GM19025 (cell line): ENCODE measurements at regions not wholly inside any gene's neighbourhood (a gene's known extent, or its start where the extent isn't known, plus 50 kb on each side); places are given as distances from the start of the nearest gene placed in this dataset.
"Not testable (repeated sequence)": the region's sequence is repeated elsewhere in the genome, so short reads cannot be mapped to it uniquely, and the experiment has no call there.

Experiments
- ATAC-seq: cut with Tn5 transposase; IDR thresholded peaks from one replicate; pipeline ENCODE4 v1.9.1; 2021; ENCODE audit warnings: mild to moderate bottlenecking, low read depth, moderate library complexity; ENCODE audit not compliant: unreplicated experiment

DNA sequence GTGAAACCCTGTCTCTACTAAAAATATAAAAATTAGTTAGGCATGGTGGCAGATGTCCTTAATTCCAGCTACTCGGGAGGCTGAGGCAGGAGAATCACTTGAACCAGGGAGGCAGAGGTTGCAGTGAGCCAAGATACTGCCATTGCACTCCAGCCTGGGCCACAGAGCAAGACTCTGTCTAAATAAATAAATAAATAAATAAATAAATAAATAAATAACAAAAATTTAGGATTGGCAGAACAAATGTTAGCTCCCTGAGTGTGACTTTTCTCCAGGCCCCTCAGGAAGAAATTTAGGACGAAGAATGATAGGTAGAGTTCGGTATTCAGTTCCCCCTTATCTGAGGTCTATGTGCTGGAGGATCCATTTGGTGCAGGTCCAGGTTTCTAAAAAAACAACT, 181.2 kb downstream of the CD47 start:
- ATAC-seq = not testable (repeated sequence)

DNA sequence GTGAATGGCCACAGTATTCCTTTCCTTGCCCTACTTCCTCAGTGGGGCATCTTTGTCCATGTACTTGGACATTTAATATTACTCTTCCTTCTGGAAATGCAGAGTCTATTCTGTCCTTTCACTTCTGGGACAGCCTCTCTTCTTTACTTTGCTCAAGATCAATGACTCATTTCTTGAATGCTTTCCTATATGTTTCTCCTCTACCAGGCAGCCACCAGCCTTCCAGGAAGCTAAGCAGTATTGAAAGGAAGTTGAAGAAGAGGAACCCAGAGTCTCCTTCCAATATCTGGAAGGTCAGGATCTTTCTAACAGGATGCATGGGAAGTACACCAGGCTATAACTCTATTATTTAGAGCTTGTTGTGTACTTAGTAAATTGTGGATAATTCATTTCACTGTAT, 182.8 kb downstream of the CD47 start:
- ATAC-seq = no peak

DNA sequence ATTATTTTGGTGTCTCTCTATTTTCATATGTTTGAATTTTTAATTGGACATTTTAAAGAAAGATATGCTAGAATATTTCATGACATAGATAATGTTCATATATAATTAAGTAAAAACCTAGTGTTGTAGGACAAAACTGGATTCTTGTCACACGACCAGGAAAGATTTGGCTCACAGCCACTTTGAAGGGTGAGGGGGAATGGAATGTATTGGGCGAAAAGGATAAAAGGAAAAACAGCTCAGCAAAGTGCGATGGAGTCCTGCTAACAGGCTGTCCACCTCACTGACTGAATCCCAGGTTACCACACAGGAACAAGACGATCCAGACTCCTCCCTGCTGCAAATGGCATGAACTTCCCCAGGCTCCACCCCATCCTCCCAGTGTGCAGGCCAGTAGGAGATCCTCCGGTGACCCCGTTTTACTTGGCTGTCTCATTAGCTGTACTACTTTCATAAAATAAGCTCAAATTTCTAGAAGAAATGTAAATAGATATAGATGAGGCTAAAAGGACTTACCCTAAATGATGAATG, 186.2 kb downstream of the CD47 start:
- no peak for ATAC-seq

DNA sequence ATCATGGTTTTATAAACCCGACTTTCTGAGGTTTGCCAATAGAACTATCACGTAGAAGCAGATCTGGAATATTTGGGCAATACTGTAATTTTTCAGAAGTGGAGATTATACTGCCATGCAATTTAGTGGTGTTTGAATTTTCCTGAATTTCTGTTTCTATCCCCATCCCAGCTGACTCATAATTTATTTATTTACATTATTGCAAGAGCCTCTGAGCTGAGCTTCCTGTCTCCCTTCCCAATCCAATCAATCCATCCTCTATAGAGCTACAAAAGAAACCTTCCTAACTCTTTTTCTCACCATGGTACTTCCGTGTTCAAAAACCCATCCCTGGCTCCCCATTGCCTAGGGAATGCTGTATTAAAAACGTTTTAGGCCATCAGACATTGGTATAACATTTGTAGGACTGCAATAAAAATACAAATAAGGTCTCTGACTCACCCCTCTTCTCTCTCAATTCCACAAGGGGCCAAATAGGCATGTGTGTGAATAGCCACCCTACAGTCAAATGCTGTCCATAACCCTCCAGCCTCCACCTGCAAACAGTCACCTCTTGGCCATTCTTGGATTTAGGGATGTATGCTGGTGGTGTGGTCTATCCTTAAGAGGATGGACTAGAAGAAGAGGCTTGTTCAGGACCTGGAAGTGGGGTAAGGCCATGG, 190.7 kb downstream of the CD47 start:
- no peak for ATAC-seq

DNA sequence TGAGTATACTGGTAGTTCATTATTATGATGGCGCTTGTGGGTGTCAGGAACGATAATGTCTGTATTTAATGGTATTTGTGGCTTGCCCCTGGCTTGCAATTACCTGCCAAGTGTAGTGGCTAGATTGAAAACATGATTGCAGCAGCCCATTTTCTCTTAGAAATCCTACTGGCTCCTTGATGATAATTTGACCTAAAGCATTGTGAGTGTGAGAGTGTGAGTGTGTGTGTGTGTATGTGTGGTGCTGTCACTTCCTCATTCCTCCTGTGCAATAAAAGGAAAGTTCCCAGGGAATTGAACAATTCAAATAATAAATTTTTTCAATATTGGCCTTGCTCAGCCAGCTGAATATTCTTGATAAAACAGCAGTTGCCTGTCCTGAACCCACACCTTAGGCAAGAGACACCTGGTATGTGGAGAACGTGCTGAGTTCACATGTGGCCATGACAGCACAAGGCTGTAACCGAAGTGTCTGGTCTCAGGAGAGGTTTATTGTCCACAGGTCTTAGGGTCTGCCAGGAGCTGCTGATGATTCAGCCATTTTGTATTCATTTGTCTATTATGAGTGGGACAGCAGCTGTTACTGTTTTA, 193.3 kb downstream of the CD47 start:
- no peak for ATAC-seq

DNA sequence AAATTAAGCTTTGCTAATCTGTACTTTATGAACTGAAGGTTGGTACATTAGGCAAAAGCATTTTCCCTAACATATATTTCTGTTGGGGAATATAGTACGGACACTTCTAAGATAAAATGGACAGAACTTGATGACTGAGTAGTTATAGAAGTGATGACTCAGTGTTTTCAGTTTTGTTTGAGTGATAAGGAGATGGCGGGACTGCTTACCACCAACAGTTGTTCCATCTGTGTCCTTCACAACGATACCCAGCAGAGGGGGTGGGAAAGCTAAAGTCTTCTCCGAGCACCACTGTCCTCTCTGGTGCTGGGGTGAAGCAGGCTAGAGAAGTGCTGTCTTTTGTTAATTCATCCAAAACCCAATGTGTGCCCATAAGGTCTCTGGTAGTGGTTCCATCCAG, 195.8 kb downstream of the CD47 start:
- no peak for ATAC-seq

DNA sequence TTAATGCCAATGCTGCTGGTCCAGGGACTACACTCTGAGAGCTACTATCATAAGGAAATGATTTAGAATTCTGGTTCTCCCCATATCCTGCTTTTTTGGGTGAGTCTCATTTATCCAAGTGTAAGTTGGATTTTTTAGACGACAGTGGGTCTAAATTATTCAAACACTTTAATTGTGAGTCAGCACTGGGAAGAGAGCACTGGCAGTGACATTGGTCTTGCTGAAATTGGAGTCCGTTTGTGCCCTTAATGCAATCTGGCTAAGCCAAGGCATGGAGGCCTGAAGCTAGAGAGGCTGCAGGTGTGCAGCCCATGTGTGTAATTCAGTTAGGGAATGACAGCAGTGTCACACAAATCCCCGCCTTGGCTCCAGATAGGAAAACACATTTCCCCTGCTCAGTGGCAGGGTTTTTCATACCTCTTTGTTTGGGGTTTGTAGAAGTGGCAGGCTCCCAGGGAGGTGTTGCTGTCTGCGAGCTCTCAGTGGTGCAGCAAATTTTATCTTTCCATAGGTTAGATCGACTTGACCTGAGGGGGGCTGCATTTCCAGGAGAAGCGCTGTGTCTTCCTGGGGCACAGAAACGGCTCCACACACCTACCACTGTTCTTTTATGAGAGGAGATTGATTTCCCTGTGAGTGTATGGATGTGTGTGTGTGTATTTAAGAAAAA, 197.7 kb downstream of the CD47 start:
- ATAC-seq = no peak

DNA sequence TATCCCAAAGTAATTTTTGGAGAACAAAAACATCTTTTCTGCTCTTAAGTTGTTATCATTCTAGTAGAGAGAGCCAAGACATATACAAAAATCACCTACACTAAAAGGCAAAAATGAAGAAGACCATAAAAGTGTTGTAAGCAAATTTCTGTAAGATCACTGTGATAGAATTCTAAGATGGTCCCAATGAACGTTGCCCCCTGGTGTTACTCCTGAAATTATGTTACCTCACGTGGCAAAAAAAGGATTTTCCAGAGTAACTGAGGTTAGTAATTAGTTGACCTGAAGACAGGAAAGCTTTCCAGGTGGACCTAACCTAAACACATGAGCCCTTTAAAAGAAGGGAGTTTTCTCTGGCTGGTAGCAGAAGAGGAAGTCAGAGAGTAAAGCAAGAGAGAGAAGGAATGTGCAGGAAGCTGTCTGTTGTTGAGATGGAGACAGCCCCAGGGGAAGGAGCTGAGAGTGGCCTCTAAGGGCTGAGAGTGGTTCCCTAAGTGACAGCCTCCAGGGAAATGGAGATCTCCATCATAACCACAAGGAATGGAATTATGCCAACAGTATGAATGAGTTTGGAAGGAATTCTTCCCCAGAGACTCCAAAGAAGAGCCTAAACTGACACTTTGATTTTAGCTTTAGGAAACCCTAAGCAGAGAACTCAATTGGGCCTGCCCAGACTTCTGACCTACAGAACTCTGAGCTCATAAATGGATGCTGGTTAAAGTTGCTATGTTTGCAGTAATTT, 205.9 kb downstream of the CD47 start:
- ATAC-seq = no peak

DNA sequence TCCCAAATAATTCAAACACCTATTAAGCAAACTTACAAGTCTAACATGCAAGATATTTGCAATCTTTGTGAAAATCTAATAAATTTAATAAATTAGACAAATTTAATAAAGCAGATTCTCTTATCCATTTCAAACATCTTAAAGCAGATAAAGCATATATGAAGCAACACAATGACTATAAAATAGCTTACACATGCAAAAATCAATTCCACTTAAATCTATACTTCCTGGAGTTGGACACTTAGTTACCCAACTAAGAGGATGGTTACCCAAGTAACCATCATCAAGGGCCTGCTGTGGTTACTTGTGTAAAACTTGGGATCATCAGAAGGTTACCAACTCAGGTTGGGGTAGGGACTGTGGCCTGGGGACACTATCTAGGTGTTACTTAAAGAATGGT, 206.8 kb downstream of the CD47 start:
- ATAC-seq = no peak

DNA sequence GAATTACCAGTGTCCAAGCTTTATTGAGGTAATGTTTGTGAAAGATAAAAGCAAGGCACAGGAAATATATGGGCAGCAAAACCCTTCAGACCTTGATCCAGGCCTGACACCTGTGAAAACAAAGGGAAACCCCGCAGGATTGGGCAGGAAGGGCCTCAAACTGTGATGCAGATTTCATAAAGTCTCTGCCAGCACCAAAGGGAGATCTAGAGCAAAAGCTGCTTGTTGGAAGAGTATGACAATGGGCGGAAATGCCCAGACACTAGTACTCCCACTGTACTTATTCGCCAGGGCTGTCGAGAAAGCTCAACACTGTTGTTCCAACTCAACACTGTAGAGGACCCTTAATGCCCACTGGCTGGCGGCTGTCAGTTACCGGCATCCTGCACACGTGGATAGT, 207.9 kb downstream of the CD47 start:
- no peak for ATAC-seq

DNA sequence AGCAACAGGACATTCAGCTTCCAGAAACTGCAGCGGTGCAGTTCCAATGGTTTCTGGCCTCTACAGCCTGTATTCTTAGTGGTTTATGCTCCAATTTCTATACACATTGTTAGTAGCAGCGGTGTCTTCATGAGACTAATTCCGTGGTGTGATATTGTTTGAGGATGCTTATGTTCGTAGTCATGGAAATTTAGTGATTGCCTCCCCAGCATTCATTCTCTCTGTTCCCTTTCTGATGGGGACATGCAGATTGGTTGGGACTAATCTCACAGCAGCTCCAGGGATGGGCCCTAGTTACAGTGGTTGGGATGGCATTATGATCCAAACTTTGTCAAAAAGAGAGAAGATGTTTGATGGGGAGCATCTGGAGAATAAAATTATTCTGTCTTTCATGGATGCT, 208.6 kb downstream of the CD47 start:
- ATAC-seq = no peak

DNA sequence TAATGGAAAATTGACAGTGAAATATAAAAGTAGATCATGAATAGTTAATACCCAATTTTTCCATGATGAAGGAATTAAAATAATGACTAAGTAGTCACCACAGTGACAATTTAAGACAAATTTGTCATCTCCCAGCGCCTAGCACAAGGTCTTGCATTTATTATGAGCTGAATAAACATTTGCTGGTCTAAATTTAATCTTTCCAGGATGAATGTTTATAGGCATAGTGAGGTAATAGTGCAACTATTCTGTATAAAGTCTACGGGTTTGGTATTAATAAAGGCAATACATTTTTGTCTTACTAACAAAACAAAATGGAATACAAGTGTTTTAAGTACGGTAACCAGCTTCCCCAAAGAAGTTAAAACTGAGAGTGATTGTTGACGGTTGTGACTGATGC, 209.3 kb downstream of the CD47 start:
- no peak for ATAC-seq

DNA sequence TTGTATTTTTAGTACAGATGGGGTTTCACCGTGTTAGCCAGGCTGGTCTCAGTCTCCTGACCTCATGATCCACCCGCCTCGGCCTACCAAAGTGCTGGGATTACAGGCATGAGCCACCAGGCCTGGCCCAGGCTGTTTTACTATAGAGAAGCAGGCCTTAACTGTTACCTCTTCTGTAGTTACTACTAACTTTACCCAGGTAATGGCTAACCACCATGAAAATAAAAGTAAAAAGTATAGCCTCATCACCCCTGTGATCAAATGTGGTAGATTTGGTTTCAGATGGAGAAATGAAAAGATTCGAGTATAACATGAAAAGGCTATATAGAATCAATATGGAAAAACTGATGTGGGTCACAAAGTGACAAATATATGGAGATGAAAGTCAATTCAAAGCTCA, 210.1 kb downstream of the CD47 start:
- ATAC-seq = no peak

DNA sequence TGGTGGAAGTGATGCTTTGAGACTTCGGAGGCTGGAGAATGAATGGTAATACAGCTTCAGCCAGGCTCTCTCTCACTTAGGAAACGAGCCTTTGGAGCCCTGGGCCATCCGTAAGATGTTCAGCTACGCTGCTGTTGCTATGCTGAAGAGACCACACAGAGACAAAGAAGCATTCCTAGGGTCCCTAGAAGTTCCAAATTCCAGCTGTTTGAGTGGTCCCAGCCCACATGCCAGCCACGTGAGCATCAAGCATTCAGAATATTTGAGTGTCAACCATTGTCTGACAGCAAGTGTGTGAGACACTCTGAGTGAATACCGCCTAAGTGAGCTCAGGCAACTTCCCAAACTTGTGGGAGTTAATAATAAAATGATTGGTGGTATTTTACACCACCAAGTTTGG, 212.9 kb downstream of the CD47 start:
- ATAC-seq = no peak

DNA sequence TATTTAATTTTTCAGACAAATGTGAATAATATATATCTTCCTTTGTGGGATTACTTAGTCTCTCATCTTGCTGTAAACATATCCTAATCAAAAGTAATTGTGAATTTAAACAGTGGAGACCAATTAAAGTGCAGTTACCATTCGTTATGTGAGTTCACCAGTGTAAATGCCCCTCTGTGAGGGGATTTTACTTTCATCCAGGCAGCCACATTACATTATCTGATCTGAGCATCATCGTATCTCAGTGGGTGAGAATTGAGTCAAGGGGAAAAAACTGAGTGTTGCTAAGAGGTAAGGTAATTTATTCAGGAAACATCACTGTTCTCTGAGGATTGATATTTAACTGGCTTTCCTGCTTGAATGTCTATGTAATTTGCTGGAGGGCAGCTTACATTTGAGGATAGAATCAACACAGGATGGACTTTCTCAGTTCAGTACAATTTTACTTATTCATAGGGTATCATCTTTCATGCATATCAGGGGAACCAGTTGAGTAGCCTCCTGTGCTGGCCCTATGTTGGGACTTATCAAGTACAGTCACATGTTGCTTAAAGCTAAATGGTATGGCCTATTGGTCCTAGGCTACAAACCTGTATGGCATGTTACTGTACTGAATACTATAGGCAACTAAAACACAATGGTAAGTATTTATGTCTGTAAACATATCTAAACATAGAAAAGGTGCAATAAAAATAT, 219.7 kb downstream of the CD47 start:
- no peak for ATAC-seq

DNA sequence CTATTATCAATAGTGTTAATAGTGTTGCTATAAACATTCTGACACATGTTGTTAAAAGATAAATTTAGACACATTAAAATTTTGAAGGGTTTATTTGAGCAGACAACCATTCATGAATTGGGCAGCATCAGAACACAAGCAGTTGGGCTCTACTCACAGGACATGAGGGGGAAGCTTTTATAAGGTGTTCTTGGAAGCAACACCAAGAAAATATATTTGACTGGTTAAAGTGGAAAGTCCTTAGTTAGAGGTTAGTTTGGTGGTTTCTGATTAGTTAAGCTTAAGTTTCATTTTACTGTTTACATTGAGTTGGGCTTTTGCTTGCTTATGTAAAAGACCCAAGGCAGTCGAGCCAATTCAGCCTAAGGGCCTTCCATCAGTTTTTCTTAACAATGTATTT, 220.7 kb downstream of the CD47 start:
- no peak for ATAC-seq

DNA sequence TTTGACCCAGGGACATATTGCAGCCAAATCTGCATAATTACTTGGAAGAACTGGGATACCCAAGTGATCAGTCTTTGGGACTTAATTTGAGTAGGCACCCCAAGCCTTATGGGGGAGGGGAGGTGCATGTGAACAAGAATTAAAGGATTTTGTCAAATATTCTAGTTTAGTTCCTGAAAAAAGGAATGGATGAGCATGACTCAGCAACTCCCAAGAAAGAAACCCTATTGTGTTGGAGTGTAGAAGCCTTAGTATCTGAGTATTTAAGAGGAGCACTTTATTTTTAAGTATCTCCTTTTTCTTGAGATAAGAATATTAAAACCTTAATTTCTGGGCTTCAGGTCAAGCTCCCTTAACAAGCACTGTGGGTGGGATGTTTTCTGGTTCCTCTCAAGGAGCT, 222.4 kb downstream of the CD47 start:
- no peak for ATAC-seq

DNA sequence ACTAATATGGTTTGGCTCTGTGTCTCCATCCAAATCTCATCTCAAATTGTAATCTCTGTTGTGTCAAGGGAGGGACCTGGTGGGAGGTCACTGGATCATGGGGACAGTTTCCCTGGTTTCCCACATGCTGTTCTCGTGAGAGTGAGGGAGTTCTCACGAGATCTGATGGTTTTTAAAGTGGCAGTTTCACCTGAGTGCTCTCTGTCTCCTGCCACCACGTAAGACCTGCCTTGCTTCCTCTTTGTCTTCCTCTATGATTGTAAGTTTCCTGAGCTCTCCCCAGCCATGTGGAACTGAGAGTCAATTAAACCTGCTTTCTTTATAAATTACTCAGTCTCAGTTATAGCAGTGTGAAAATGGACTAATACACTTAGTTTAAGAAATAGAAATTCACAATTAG, 228.9 kb downstream of the CD47 start:
- no peak for ATAC-seq

DNA sequence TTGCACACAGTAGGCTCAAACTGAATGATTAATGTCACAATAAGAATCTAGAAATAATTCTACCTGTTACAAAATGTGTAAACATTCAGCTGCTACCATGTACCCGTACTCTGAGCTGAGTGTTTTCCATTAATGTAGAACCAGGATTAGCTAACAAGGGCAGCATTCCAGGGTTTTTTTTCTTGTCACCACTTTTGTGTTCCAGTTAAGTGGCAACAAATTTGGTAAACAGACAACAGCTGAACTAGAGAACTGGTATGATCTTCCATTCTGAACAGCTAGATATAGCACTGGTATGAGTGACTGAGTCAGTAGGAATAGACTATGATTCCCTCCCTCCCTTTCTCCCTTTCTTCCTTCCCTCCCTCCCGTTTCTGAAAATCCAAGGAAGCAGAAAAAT, 229.4 kb downstream of the CD47 start:
- ATAC-seq = no peak
